ENCODE measurements at regions not wholly inside any gene's neighbourhood (a gene's known extent, or its start where the extent isn't known, plus 50 kb on each side); places are given as distances from the start of the nearest gene placed in this dataset.

DNA sequence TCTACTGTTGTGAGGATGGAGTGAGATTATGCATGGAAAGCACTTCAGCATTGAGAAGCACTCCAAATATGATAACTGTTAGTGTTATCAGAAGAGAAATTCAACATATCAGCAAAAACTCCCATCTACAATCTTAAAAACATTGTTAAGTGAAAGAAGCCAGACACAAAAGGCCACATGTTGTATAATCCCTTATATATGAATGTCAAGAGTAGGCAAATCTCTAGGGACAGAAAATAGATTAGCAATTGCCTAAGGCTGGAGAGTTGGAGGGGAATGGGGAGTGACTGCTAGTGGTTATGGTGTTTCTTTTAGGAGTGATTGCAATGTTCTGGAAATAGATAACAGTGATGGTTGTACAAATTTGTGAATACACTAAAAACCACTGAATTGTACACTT lies 122.5 kb upstream of the LNX1 start:
- TF ChIP-seq CTCF (IDR thresholded peaks at IDR 0.05), result no peak
- H3K36me3 ChIP-seq (replicated peaks in 1 of 2; ENCODE audit: control insufficient read depth in 1 of 2, insufficient read depth in 2 of 2, low read length in 2 of 2), result no peaks in the 10 kb centered on the region
- H3K4me2 ChIP-seq (replicated peaks; ENCODE audit: extremely low read depth, low read length, poor library complexity, severe bottlenecking), result no peak overlapping the region
- H4K20me1 ChIP-seq (ENCODE audit: insufficient read depth, low read length), result no peaks in the 10 kb centered on the region
- intact Hi-C loops (cut with micrococcal nuclease), result no loop called here
- H3K4me1 ChIP-seq (ENCODE audit: control insufficient read depth in 1 of 2, insufficient read depth in 2 of 2, low read length in 2 of 2), result peaks cover 5 to 16% of the 10 kb centered on the region in 2 donors
- no peak overlapping the region for H3K27ac Mint-ChIP-seq
- no peaks in the 10 kb centered on the region for H3K9me3 ChIP-seq (replicated peaks in 1 of 2; ENCODE audit: control insufficient read depth in 1 of 2, insufficient read depth in 1 of 2, low read length in 2 of 2)
- H3K4me3 ChIP-seq (replicated peaks in 1 of 3; ENCODE audit: low read depth in 2 of 3, low read length in 3 of 3), result no peak overlapping the region
- no peak overlapping the region for H3K9ac ChIP-seq (ENCODE audit: insufficient read depth, low read length, poor library complexity, severe bottlenecking)
- no peaks in the 10 kb centered on the region for H3K9me3 Mint-ChIP-seq
- H3K79me2 ChIP-seq (ENCODE audit: insufficient read depth, low read length), result no peaks in the 10 kb centered on the region
- peaks cover 16% of the 10 kb centered on the region for H3K4me1 Mint-ChIP-seq
- DNase-seq, result no peak
- H3K36me3 Mint-ChIP-seq, result no peaks in the 10 kb centered on the region
- no peaks in the 10 kb centered on the region for H3K27me3 ChIP-seq (ENCODE audit: control insufficient read depth in 2 of 2, insufficient read depth in 2 of 2, low read length in 2 of 2)
- H2AFZ ChIP-seq (ENCODE audit: insufficient read depth, low read depth, low read length, poor library complexity, severe bottlenecking), result no peak overlapping the region
- no peak overlapping the region for H3K27ac ChIP-seq (ENCODE audit: low read depth in 1 of 2, low read length in 2 of 2)
- peaks cover 0 to 3% (median 2%) of the 10 kb centered on the region in 3 donors for H3K27me3 Mint-ChIP-seq (ENCODE audit: low read depth in 3 of 3)
- no peak overlapping the region for H3K4me3 Mint-ChIP-seq

GRCh38 chr4:53713296-53713695 lies 122.0 kb upstream of the LNX1 start:
- no peaks in the 10 kb centered on the region for H3K36me3 Mint-ChIP-seq
- WGBS (ENCODE audit: insufficient coverage), result 100% methylated on average over 3 of the region's 3 CpGs
- intact Hi-C loops (cut with micrococcal nuclease), result no loop called here

More at GRCh38 chr4:53713296-53713695, 122.0 kb upstream of the LNX1 start:
- Histone ChIP-seq H4K20me1 (ENCODE audit: insufficient read depth, low read length) (no peaks in the 10 kb centered on the region), H3K79me2 (ENCODE audit: insufficient read depth, low read length) (no peaks in the 10 kb centered on the region), H3K36me3 (replicated peaks in 1 of 2; ENCODE audit: control insufficient read depth in 1 of 2, insufficient read depth in 2 of 2, low read length in 2 of 2) (no peaks in the 10 kb centered on the region), H3K27me3 (ENCODE audit: control insufficient read depth in 2 of 2, insufficient read depth in 2 of 2, low read length in 2 of 2) (no peaks in the 10 kb centered on the region), H2AFZ (ENCODE audit: insufficient read depth, low read depth, low read length, poor library complexity, severe bottlenecking) (no peak overlapping the region), H3K4me2 (replicated peaks; ENCODE audit: extremely low read depth, low read length, poor library complexity, severe bottlenecking) (no peak overlapping the region), H3K4me3 (replicated peaks in 1 of 3; ENCODE audit: low read depth in 2 of 3, low read length in 3 of 3) (no peak overlapping the region), H3K9ac (ENCODE audit: insufficient read depth, low read length, poor library complexity, severe bottlenecking) (no peak overlapping the region), H3K27ac (ENCODE audit: low read depth in 1 of 2, low read length in 2 of 2) (no peak overlapping the region), H3K4me1 (ENCODE audit: control insufficient read depth in 1 of 2, insufficient read depth in 2 of 2, low read length in 2 of 2) (peaks cover 5 to 16% of the 10 kb centered on the region in 2 donors), H3K9me3 (replicated peaks in 1 of 2; ENCODE audit: control insufficient read depth in 1 of 2, insufficient read depth in 1 of 2, low read length in 2 of 2) (no peaks in the 10 kb centered on the region)
- no peaks in the 10 kb centered on the region for H3K9me3 Mint-ChIP-seq
- no peak for DNase-seq
- H3K27ac Mint-ChIP-seq, result no peak overlapping the region
- H3K4me1 Mint-ChIP-seq, result peaks cover 16% of the 10 kb centered on the region
- no peak for TF ChIP-seq CTCF (IDR thresholded peaks at IDR 0.05)
- peaks cover 0 to 3% (median 2%) of the 10 kb centered on the region in 3 donors for H3K27me3 Mint-ChIP-seq (ENCODE audit: low read depth in 3 of 3)
- no peak overlapping the region for H3K4me3 Mint-ChIP-seq

All from CD14-positive monocyte (primary cell).